K562 (cell line): ENCODE measurements at regions not wholly inside any gene's neighbourhood (a gene's known extent, or its start where the extent isn't known, plus 50 kb on each side); places are given as distances from the start of the nearest gene placed in this dataset.

ENCODE experiments used
- MYNN ChIP-seq, 2 experiments: sonication (generic); formaldehyde crosslinking in 1 of 2; IDR thresholded peaks; 2 replicates each; pipeline versions ENCODE4 v1.5.0 to v1.6.1; 2016 to 2020; ENCODE audit warnings: antibody characterized with exemption in 1 of 2, missing genetic modification reagents in 1 of 2
- TF ChIP-seq, protein P1 (sequence below), 2 experiments: fragments of 450-650 bp in 1 of 2; sonication (generic) in 1 of 2; formaldehyde crosslinking in 1 of 2; IDR thresholded peaks; 2 replicates each; pipeline versions ENCODE4 v1.7.1 to v1.9.0; 2016 to 2022; ENCODE audit warnings: inconsistent platforms in 1 of 2, mild to moderate bottlenecking in 1 of 2, missing genetic modification reagents in 1 of 2

DNA sequence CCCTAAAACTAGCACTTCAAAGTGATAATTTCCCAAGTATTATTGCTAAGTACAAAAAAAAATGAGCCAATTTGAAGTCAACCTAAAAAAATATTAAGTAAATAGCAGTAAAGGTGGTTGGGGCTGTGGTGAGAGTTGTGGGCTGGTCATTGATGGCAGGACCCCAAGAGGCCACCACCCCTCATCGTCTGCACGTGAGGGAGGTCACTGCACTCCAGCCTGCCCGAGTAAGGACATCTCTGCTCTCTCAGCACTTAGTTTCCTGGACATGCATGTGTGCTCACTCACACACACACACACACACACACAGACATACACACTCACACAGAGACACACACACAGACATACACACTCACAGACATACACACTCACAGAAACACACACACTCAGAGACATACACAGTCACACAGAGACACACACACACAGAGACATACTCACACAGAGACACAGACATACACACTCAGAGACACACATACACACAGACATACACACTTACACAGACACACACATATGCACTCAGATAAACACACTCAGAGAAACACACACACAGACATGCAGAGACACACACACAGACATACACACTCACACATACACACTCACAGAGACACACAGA is 127.2 kb upstream of the SOX1 start (continued):
- TF ChIP-seq, protein P1, sequence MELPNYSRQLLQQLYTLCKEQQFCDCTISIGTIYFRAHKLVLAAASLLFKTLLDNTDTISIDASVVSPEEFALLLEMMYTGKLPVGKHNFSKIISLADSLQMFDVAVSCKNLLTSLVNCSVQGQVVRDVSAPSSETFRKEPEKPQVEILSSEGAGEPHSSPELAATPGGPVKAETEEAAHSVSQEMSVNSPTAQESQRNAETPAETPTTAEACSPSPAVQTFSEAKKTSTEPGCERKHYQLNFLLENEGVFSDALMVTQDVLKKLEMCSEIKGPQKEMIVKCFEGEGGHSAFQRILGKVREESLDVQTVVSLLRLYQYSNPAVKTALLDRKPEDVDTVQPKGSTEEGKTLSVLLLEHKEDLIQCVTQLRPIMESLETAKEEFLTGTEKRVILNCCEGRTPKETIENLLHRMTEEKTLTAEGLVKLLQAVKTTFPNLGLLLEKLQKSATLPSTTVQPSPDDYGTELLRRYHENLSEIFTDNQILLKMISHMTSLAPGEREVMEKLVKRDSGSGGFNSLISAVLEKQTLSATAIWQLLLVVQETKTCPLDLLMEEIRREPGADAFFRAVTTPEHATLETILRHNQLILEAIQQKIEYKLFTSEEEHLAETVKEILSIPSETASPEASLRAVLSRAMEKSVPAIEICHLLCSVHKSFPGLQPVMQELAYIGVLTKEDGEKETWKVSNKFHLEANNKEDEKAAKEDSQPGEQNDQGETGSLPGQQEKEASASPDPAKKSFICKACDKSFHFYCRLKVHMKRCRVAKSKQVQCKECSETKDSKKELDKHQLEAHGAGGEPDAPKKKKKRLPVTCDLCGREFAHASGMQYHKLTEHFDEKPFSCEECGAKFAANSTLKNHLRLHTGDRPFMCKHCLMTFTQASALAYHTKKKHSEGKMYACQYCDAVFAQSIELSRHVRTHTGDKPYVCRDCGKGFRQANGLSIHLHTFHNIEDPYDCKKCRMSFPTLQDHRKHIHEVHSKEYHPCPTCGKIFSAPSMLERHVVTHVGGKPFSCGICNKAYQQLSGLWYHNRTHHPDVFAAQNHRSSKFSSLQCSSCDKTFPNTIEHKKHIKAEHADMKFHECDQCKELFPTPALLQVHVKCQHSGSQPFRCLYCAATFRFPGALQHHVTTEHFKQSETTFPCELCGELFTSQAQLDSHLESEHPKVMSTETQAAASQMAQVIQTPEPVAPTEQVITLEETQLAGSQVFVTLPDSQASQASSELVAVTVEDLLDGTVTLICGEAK (IDR thresholded peaks at IDR 0.05), result no peak
- TF ChIP-seq, protein P1 (CRISPR knock-in tag; IDR thresholded peaks at IDR 0.05), result no peak
- TF ChIP-seq MYNN (IDR thresholded peaks at IDR 0.05) (no peak), MYNN (CRISPR knock-in tag; IDR thresholded peaks at IDR 0.05) (no peak)
